ENCODE measurements at regions not wholly inside any gene's neighbourhood (a gene's known extent, or its start where the extent isn't known, plus 50 kb on each side); places are given as distances from the start of the nearest gene placed in this dataset.

GRCh38 chr16:51408357-51408756, 257.3 kb upstream of the SALL1 start:
- TF ChIP-seq CTCF (conservative IDR thresholded peaks at IDR 0.05; ENCODE audit: low read length), result no peak
- no peak for TF ChIP-seq EZH2phosphoT487 (IDR thresholded peaks at IDR 0.05; ENCODE audit: borderline replicate concordance, low read depth, low read length)

Measured in OCI-LY7 (cell line).